HG03354 (cell line): ENCODE measurements at regions not wholly inside any gene's neighbourhood (a gene's known extent, or its start where the extent isn't known, plus 50 kb on each side); places are given as distances from the start of the nearest gene placed in this dataset.
"Not testable (repeated sequence)": the region's sequence is repeated elsewhere in the genome, so short reads cannot be mapped to it uniquely, and the experiment has no call there.

Experiments used
- ATAC-seq: cut with Tn5 transposase; IDR thresholded peaks from one replicate; pipeline ENCODE4 v1.9.1; 2021; ENCODE audit warnings: mild to moderate bottlenecking; ENCODE audit not compliant: unreplicated experiment, poor library complexity, severe bottlenecking

- not testable (repeated sequence) for ATAC-seq
Measured at GRCh38 chr16:21513812-21514473, 85.4 kb upstream of the METTL9 start.

GRCh38 chr16:21514474-21514840, 84.9 kb upstream of the METTL9 start:
- not testable (repeated sequence) for ATAC-seq

GRCh38 chr16:21516705-21517040, 82.7 kb upstream of the METTL9 start:
- not testable (repeated sequence) for ATAC-seq

- ATAC-seq: peak; percentile 29
Measured at GRCh38 chr16:21517263-21517662, 82.1 kb upstream of the METTL9 start.

GRCh38 chr16:21519361-21520133, 79.8 kb upstream of the METTL9 start:
- ATAC-seq: not testable (repeated sequence)

- ATAC-seq: peak; percentile 63
Measured at GRCh38 chr16:21520134-21521047, 79.0 kb upstream of the METTL9 start.

GRCh38 chr16:21521048-21521389, 78.4 kb upstream of the METTL9 start:
- not testable (repeated sequence) for ATAC-seq

- ATAC-seq: not testable (repeated sequence)
Measured at GRCh38 chr16:21521390-21522143, 77.8 kb upstream of the METTL9 start.

GRCh38 chr16:21522846-21523245, 76.5 kb upstream of the METTL9 start:
- ATAC-seq: not testable (repeated sequence)

GRCh38 chr16:21523411-21524067, 75.8 kb upstream of the METTL9 start:
- no peak for ATAC-seq

GRCh38 chr16:21524068-21524751, 75.2 kb upstream of the METTL9 start:
- ATAC-seq: no peak

GRCh38 chr16:21524752-21525028, 74.7 kb upstream of the METTL9 start:
- ATAC-seq: not testable (repeated sequence)

GRCh38 chr16:21525029-21525895, 74.1 kb upstream of the METTL9 start:
- ATAC-seq: not testable (repeated sequence)

- not testable (repeated sequence) for ATAC-seq
Measured at GRCh38 chr16:21525956-21526922, 73.1 kb upstream of the METTL9 start.

- ATAC-seq: no peak
Measured at GRCh38 chr16:21526923-21527807, 72.2 kb upstream of the METTL9 start.

- ATAC-seq: not testable (repeated sequence)
Measured at GRCh38 chr16:21529060-21529658, 70.2 kb upstream of the METTL9 start.
